HEK293 (cell line): ENCODE measurements at regions not wholly inside any gene's neighbourhood (a gene's known extent, or its start where the extent isn't known, plus 50 kb on each side); places are given as distances from the start of the nearest gene placed in this dataset.

Source experiments
- CTCF ChIA-PET: fragments of 350-600 bp; formaldehyde crosslinking; extraction: SDS; loops from one replicate; lab custom pipeline; 2021; ENCODE audit warnings: antibody characterized with exemption; lab: Yijun Ruan, JAX
- POLR2A ChIA-PET: fragments of 300-600 bp; formaldehyde crosslinking; extraction: SDS; loops from one replicate; lab custom pipeline; 2020; ENCODE audit warnings: antibody characterized with exemption, inconsistent platforms; lab: Yijun Ruan, JAX
- H3K27ac ChIP-seq: fragments of 200-500 bp; sonication (Bioruptor generic); 2 replicates; pipeline ENCODE4 v1.5.1; 2014; ENCODE audit warnings: low read depth, low read length, control low read depth, inconsistent platforms; ENCODE audit errors: extremely low read depth
- H3K36me3 ChIP-seq, 2 experiments: fragments of 200-500 bp in 1 of 2; sonication (Bioruptor generic) in 1 of 2; 1 replicate in 1 of 2; 2 replicates in 1 of 2; pipeline ENCODE4 v1.5.1; 2014 to 2017; ENCODE audit warnings: inconsistent platforms in 2 of 2, low read length in 2 of 2; ENCODE audit not compliant: control insufficient read depth in 2 of 2, insufficient read depth in 1 of 2
- H3K4me1 ChIP-seq: fragments of 200-500 bp; sonication (Bioruptor generic); 2 replicates; pipeline ENCODE4 v1.5.1; 2014; ENCODE audit warnings: mild to moderate bottlenecking, low read length, inconsistent platforms; ENCODE audit not compliant: control insufficient read depth, insufficient read depth
- H3K4me3 ChIP-seq: 2 replicates; pipeline ENCODE4 v1.5.1; 2011; ENCODE audit warnings: low read depth, mild to moderate bottlenecking, control low read depth, low read length, moderate library complexity
- H3K9me3 ChIP-seq: fragments of 200-500 bp; sonication (Bioruptor generic); 2 replicates; pipeline ENCODE4 v1.5.1; 2014; ENCODE audit warnings: low read depth, low read length, inconsistent platforms; ENCODE audit not compliant: control insufficient read depth, insufficient read depth
- BCL11B ChIP-seq: fragments of 450-650 bp; formaldehyde crosslinking; IDR thresholded peaks from 2 replicates; pipeline ENCODE4 v1.5.1; 2016; ENCODE audit warnings: low read depth, missing biosample characterization, missing genetic modification characterization
- GFI1B ChIP-seq: fragments of 450-650 bp; formaldehyde crosslinking; IDR thresholded peaks from 2 replicates; pipeline ENCODE4 v1.5.1; 2016; ENCODE audit warnings: missing biosample characterization, missing genetic modification characterization
- HOXC10 ChIP-seq: sonication (generic); formaldehyde crosslinking; IDR thresholded peaks from 2 replicates; pipeline ENCODE4 v1.8.1; 2023; ENCODE audit warnings: mild to moderate bottlenecking, missing genetic modification reagents
- KLF1 ChIP-seq: fragments of 450-650 bp; formaldehyde crosslinking; IDR thresholded peaks from 2 replicates; pipeline ENCODE4 v1.5.1; 2016; ENCODE audit warnings: missing biosample characterization, missing genetic modification characterization
- KLF9 ChIP-seq: fragments of 450-650 bp; formaldehyde crosslinking; IDR thresholded peaks from 2 replicates; pipeline ENCODE4 v1.5.1; 2016; ENCODE audit warnings: missing biosample characterization, missing genetic modification characterization, low read depth
- TCF7L2 ChIP-seq: IDR thresholded peaks from 2 replicates; pipeline ENCODE4 v1.6.1; 2011; ENCODE audit warnings: low read depth, mild to moderate bottlenecking, inconsistent platforms, low read length, moderate library complexity, borderline replicate concordance
- ZBTB8A ChIP-seq: fragments of 450-650 bp; formaldehyde crosslinking; IDR thresholded peaks from 2 replicates; pipeline ENCODE4 v1.5.1; 2016; ENCODE audit warnings: missing biosample characterization, missing genetic modification characterization
- ZFHX2 ChIP-seq: fragments of 450-650 bp; formaldehyde crosslinking; conservative IDR thresholded peaks from 2 replicates; pipeline ENCODE4 v1.5.1; 2016; ENCODE audit warnings: missing biosample characterization, missing genetic modification characterization
- ZNF112 ChIP-seq: fragments of 450-650 bp; formaldehyde crosslinking; IDR thresholded peaks from 2 replicates; pipeline ENCODE4 v1.5.0; 2017; ENCODE audit warnings: missing biosample characterization, missing genetic modification characterization
- ZNF121 ChIP-seq: fragments of 450-650 bp; formaldehyde crosslinking; IDR thresholded peaks from 2 replicates; pipeline ENCODE4 v1.5.1; 2016; ENCODE audit warnings: missing biosample characterization, missing genetic modification characterization
- ZNF266 ChIP-seq: fragments of 450-650 bp; formaldehyde crosslinking; IDR thresholded peaks from 2 replicates; pipeline ENCODE4 v1.5.1; 2016; ENCODE audit warnings: missing biosample characterization, missing genetic modification characterization, low read depth
- ZNF324 ChIP-seq: fragments of 450-650 bp; formaldehyde crosslinking; IDR thresholded peaks from 2 replicates; pipeline ENCODE4 v1.5.1; 2016; ENCODE audit warnings: missing biosample characterization, missing genetic modification characterization
- ZNF354C ChIP-seq: fragments of 450-650 bp; formaldehyde crosslinking; IDR thresholded peaks from 2 replicates; pipeline ENCODE4 v1.5.1; 2016; ENCODE audit warnings: missing biosample characterization, missing genetic modification characterization, low read depth, borderline replicate concordance
- ZNF433 ChIP-seq: fragments of 450-650 bp; formaldehyde crosslinking; IDR thresholded peaks from 2 replicates; pipeline ENCODE4 v1.5.1; 2016; ENCODE audit warnings: missing biosample characterization, missing genetic modification characterization, low read depth
- ZNF510 ChIP-seq: fragments of 450-650 bp; formaldehyde crosslinking; IDR thresholded peaks from 2 replicates; pipeline ENCODE4 v1.5.1; 2018; ENCODE audit warnings: mild to moderate bottlenecking, missing genetic modification characterization, missing biosample characterization; ENCODE audit not compliant: insufficient replicate concordance
- ZNF560 ChIP-seq: fragments of 450-650 bp; formaldehyde crosslinking; IDR thresholded peaks from 2 replicates; pipeline ENCODE4 v1.5.1; 2017; ENCODE audit warnings: missing biosample characterization, missing genetic modification characterization, borderline replicate concordance
- ZNF610 ChIP-seq: fragments of 450-650 bp; formaldehyde crosslinking; IDR thresholded peaks from 2 replicates; pipeline ENCODE4 v1.5.1; 2016; ENCODE audit warnings: missing biosample characterization, missing genetic modification characterization, borderline replicate concordance
- ZNF623 ChIP-seq: fragments of 450-650 bp; formaldehyde crosslinking; IDR thresholded peaks from 2 replicates; pipeline ENCODE4 v1.5.1; 2016; ENCODE audit warnings: missing biosample characterization, missing genetic modification characterization
- ZNF664 ChIP-seq: fragments of 450-650 bp; formaldehyde crosslinking; IDR thresholded peaks from 2 replicates; pipeline ENCODE4 v1.5.1; 2016; ENCODE audit warnings: missing biosample characterization, missing genetic modification characterization
- ZNF76 ChIP-seq: fragments of 450-650 bp; formaldehyde crosslinking; IDR thresholded peaks from 2 replicates; pipeline ENCODE4; 2016; ENCODE audit warnings: low read depth, missing biosample characterization, missing genetic modification characterization, borderline replicate concordance
- ZNF830 ChIP-seq: fragments of 450-650 bp; IDR thresholded peaks from 2 replicates; pipeline ENCODE4 v1.5.0; 2018; ENCODE audit warnings: missing biosample characterization, missing genetic modification characterization, low read depth, mild to moderate bottlenecking, moderate library complexity
- ZSCAN23 ChIP-seq: fragments of 450-650 bp; formaldehyde crosslinking; IDR thresholded peaks from 2 replicates; pipeline ENCODE4 v1.5.1; 2016; ENCODE audit warnings: missing biosample characterization, missing genetic modification characterization
- TF ChIP-seq, protein P1 (sequence below): fragments of 450-650 bp; formaldehyde crosslinking; IDR thresholded peaks from 2 replicates; pipeline ENCODE4 v1.5.1; 2016; ENCODE audit warnings: missing biosample characterization, missing genetic modification characterization, low read depth
- TF ChIP-seq, protein P2 (sequence below): fragments of 450-650 bp; formaldehyde crosslinking; IDR thresholded peaks from 2 replicates; pipeline ENCODE4 v1.5.1; 2016; ENCODE audit warnings: missing biosample characterization, missing genetic modification characterization
- TF ChIP-seq, protein P3 (sequence below): fragments of 450-650 bp; formaldehyde crosslinking; IDR thresholded peaks from 2 replicates; pipeline ENCODE4 v1.5.1; 2016; ENCODE audit warnings: missing biosample characterization, missing genetic modification characterization

DNA sequence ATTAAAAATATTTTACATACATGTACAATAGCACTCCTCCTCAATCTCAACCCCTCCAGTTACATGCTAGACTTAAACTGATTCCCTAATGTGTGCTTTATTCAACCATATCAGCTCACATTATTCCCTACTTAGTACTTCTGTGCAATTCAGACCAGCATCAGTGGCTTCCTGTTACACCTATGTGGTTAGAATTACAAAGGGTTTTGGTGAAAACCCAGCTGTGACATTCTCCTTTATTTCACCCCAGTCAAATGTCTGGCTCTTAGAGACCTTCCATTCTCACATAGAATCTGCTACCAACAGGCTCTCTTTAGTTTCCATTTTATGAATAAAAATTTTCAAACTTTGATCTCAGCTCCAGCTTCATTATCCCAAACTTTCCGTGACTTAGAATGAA, 85.2 kb upstream of the SLC7A11 start:
- no peak overlapping the region for H3K4me3 ChIP-seq

DNA sequence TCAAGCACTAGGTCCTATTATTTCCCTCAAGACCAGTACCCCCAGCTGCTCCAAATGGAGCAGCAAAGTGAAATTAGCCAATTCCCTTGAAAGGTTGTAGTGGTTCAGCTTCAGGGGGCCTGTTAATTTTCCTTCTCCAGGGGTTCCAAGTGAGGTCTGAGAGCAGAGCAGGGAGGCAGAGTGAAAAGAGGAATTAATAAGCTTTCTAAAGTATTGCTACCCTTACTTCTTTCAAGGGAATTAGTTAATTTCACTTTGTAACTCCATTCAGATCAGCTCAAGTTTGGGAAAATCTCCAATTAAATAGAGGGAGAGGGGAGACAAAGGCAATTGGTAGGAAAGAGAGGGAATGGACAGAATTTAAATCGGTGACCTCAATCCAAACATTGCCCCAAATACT, 78.7 kb upstream of the SLC7A11 start:
- no peaks in the 10 kb centered on the region for H3K36me3 ChIP-seq
- CTCF ChIA-PET = no interaction called here
- no peaks in the 10 kb centered on the region for H3K4me1 ChIP-seq
- POLR2A ChIA-PET = no interaction called here
- TF ChIP-seq HOXC10 (CRISPR knock-in tag) (no peak), ZNF510 (tag by site-specific recombination) (no peak), KLF9 (tag by site-specific recombination) (no peak), ZSCAN23 (no peak), ZNF610 (no peak), GFI1B (no peak), ZNF266 (tag by site-specific recombination) (no peak)
- TF ChIP-seq, protein P1, sequence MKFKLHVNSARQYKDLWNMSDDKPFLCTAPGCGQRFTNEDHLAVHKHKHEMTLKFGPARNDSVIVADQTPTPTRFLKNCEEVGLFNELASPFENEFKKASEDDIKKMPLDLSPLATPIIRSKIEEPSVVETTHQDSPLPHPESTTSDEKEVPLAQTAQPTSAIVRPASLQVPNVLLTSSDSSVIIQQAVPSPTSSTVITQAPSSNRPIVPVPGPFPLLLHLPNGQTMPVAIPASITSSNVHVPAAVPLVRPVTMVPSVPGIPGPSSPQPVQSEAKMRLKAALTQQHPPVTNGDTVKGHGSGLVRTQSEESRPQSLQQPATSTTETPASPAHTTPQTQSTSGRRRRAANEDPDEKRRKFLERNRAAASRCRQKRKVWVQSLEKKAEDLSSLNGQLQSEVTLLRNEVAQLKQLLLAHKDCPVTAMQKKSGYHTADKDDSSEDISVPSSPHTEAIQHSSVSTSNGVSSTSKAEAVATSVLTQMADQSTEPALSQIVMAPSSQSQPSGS (tag by site-specific recombination) = no peak
- H3K27ac ChIP-seq = no peak overlapping the region
- no peaks in the 10 kb centered on the region for H3K9me3 ChIP-seq
- no peak overlapping the region for H3K4me3 ChIP-seq

More for the DNA sequence above, 85.2 kb upstream of the SLC7A11 start:
- ChIA-PET CTCF (no interaction called here), POLR2A (no interaction called here)
- Histone ChIP-seq H3K9me3 (no peaks in the 10 kb centered on the region), H3K27ac (no peak overlapping the region), H3K4me1 (no peaks in the 10 kb centered on the region), H3K36me3 (no peaks in the 10 kb centered on the region)
- TF ChIP-seq ZNF433 (tag by site-specific recombination) (no peak), ZNF830 (tag by site-specific recombination) (no peak), ZNF112 (tag by site-specific recombination) (no peak), ZNF560 (tag by site-specific recombination) (no peak), ZNF324 (tag by site-specific recombination) (no peak), TCF7L2 (no peak), ZNF664 (tag by site-specific recombination) (no peak), ZNF121 (no peak), ZBTB8A (tag by site-specific recombination) (no peak), ZNF76 (tag by site-specific recombination) (no peak), ZNF354C (tag by site-specific recombination) (no peak), ZNF623 (tag by site-specific recombination) (no peak), BCL11B (no peak), ZFHX2 (tag by site-specific recombination) (no peak), KLF1 (tag by site-specific recombination) (no peak)
- TF ChIP-seq, protein P2, sequence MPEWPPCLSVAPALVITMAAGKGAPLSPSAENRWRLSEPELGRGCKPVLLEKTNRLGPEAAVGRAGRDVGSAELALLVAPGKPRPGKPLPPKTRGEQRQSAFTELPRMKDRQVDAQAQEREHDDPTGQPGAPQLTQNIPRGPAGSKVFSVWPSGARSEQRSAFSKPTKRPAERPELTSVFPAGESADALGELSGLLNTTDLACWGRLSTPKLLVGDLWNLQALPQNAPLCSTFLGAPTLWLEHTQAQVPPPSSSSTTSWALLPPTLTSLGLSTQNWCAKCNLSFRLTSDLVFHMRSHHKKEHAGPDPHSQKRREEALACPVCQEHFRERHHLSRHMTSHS (tag by site-specific recombination) = no peak
- TF ChIP-seq, protein P3, sequence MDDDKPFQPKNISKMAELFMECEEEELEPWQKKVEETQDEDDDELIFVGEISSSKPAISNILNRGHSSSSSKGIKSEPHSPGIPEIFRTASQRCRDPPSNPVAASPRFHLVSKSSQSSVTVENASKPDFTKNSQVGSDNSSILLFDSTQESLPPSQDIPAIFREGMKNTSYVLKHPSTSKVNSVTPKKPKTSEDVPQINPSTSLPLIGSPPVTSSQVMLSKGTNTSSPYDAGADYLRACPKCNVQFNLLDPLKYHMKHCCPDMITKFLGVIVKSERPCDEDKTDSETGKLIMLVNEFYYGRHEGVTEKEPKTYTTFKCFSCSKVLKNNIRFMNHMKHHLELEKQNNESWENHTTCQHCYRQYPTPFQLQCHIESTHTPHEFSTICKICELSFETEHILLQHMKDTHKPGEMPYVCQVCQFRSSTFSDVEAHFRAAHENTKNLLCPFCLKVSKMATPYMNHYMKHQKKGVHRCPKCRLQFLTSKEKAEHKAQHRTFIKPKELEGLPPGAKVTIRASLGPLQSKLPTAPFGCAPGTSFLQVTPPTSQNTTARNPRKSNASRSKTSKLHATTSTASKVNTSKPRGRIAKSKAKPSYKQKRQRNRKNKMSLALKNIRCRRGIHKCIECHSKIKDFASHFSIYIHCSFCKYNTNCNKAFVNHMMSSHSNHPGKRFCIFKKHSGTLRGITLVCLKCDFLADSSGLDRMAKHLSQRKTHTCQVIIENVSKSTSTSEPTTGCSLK (tag by site-specific recombination) = no peak
